Muscle layer of colon (tissue), 2 donors: ENCODE measurements at regions not wholly inside any gene's neighbourhood (a gene's known extent, or its start where the extent isn't known, plus 50 kb on each side); places are given as distances from the start of the nearest gene placed in this dataset.
"Not testable (repeated sequence)": the region's sequence is repeated elsewhere in the genome, so short reads cannot be mapped to it uniquely, and the experiment has no call there.

Experiments used
- H3K27ac ChIP-seq: one replicate; pipeline ENCODE4 v1.7.0; 2013; ENCODE audit warnings: low read depth, mild to moderate bottlenecking, low read length, moderate library complexity
- H3K27me3 ChIP-seq, 2 donors: one replicate each; pipeline ENCODE4 v1.7.0; 2013; ENCODE audit warnings: low read length in 2 of 2, mild to moderate bottlenecking in 2 of 2; ENCODE audit not compliant: insufficient read depth in 2 of 2, control insufficient read depth in 1 of 2
- H3K36me3 ChIP-seq: one replicate; pipeline ENCODE4 v1.7.0; 2013; ENCODE audit warnings: mild to moderate bottlenecking, low read length; ENCODE audit not compliant: insufficient read depth
- H3K4me1 ChIP-seq: one replicate; pipeline ENCODE4 v1.7.0; 2013; ENCODE audit warnings: mild to moderate bottlenecking, low read length; ENCODE audit not compliant: insufficient read depth
- H3K4me3 ChIP-seq, 2 donors: one replicate each; pipeline ENCODE4 v1.7.0; 2013; ENCODE audit warnings: low read length in 2 of 2, low read depth in 1 of 2, mild to moderate bottlenecking in 1 of 2, moderate library complexity in 1 of 2
- H3K9ac ChIP-seq: one replicate; pipeline ENCODE4 v1.7.0; 2013; ENCODE audit warnings: low read length
- H3K9me3 ChIP-seq: one replicate; pipeline ENCODE4 v1.7.0; 2013; ENCODE audit warnings: mild to moderate bottlenecking, low read length
- donor health status: abdominal sarcoma.
- donor health status: Adenocarcinoma of cecum.

DNA sequence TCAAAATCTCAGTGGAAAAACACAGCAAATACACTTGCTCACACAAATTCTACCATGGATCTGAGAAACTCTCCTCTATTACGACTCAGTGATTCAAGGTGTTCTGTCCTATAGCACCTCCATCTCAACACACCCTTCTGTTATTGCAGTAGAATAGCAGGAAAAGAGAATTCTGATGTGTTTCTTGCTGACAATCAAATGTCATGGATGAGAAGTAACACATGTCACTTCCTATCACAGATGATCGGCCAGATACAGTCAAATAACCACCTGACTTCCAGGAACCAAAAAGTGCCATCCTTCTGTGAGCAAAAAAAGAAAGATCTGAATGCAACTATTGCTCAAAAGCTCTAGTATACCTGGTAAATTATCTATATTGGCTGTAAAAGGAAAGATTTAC, 734.2 kb upstream of the GBE1 start:
- Histone ChIP-seq H3K9me3 (no peaks in the 10 kb centered on the region), H3K27ac (no peak overlapping the region), H3K36me3 (no peaks in the 10 kb centered on the region)

GRCh38 chr3:82494977-82495489, 733.6 kb upstream of the GBE1 start:
- H3K9me3 ChIP-seq, result no peaks in the 10 kb centered on the region
- H3K4me1 ChIP-seq, result no peaks in the 10 kb centered on the region

More for the DNA sequence above, 734.2 kb upstream of the GBE1 start:
- Histone ChIP-seq H3K4me1 (no peaks in the 10 kb centered on the region), H3K27me3 (no peaks in the 10 kb centered on the region), H3K4me3 (no peak overlapping the region), H3K9ac (no peak overlapping the region)

GRCh38 chr3:82493858-82494257, 732.4 kb upstream of the GBE1 start:
- Histone ChIP-seq H3K27ac (no peak overlapping the region), H3K4me3 (no peak overlapping the region), H3K9ac (no peak overlapping the region), H3K4me1 (no peaks in the 10 kb centered on the region), H3K27me3 (no peaks in the 10 kb centered on the region), H3K9me3 (no peaks in the 10 kb centered on the region), H3K36me3 (no peaks in the 10 kb centered on the region)

More at GRCh38 chr3:82494977-82495489, 733.6 kb upstream of the GBE1 start:
- no peaks in the 10 kb centered on the region for H3K36me3 ChIP-seq
- no peak overlapping the region for H3K4me3 ChIP-seq
- no peaks in the 10 kb centered on the region for H3K27me3 ChIP-seq
- no peak overlapping the region for H3K9ac ChIP-seq
- no peak overlapping the region for H3K27ac ChIP-seq

DNA sequence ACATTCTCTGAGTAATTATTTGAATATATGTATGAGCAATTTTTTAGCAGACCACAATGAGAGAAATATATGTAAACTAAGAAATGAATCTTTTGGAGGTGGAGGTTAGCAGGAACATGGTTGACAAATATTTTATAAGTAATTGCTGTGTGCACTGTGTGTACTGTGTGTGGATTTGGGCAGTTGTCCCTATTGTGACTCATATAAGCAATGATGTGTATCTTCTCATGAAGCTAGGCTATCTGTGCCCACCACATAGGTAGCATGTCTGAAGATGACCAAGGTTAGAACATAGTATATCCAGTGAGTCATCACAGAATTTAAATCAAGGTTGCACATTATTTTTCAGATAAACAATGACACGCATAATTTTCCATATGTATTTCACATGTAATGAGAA, 713.9 kb upstream of the GBE1 start:
- Histone ChIP-seq H3K9me3 (no peaks in the 10 kb centered on the region), H3K27ac (no peak overlapping the region), H3K9ac (no peak overlapping the region), H3K27me3 (no peaks in the 10 kb centered on the region), H3K4me1 (no peaks in the 10 kb centered on the region), H3K36me3 (no peaks in the 10 kb centered on the region), H3K4me3 (no peak overlapping the region)

GRCh38 chr3:82474711-82475110, 713.3 kb upstream of the GBE1 start:
- H3K27me3 ChIP-seq, result no peaks in the 10 kb centered on the region

DNA sequence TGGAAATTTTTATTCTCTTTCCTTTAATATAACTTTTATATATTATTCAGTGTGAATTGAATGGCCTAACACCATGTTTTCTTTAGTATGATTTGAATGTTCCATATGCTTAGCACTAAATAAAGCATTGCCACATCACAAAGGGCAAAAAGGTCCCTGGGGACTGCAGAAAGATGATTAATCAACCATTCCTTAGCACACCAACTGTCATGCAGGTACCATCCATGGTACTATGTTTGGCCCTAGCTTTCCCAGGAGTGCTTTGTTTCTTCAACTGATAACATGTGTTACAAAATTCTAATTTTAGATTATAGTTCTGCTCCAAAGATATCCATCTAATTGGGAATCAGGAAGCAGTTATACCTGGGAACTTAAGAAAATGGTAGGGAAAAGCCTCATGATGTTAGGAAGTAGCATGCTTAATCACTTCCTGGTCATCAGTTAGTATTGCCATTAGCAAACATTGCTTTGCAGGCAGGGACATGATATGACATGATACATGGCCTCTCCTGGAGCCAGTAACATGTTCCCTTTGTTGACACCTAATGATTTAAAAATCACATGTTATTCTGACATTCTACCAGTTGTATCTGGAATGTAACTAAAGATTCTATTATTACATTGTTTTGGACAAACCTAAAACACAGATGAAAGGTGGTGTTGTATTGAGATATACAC, 712.6 kb upstream of the GBE1 start:
- no peak overlapping the region for H3K4me3 ChIP-seq
- no peaks in the 10 kb centered on the region for H3K4me1 ChIP-seq
- H3K36me3 ChIP-seq, result no peaks in the 10 kb centered on the region
- H3K9ac ChIP-seq, result no peak overlapping the region
- H3K27ac ChIP-seq, result no peak overlapping the region
- no peaks in the 10 kb centered on the region for H3K27me3 ChIP-seq
- no peaks in the 10 kb centered on the region for H3K9me3 ChIP-seq

More at GRCh38 chr3:82474711-82475110, 713.3 kb upstream of the GBE1 start:
- Histone ChIP-seq H3K4me3 (no peak overlapping the region), H3K9me3 (no peaks in the 10 kb centered on the region), H3K9ac (no peak overlapping the region), H3K27ac (no peak overlapping the region), H3K4me1 (no peaks in the 10 kb centered on the region), H3K36me3 (no peaks in the 10 kb centered on the region)

- Histone ChIP-seq H3K9me3 (no peaks in the 10 kb centered on the region), H3K36me3 (no peaks in the 10 kb centered on the region), H3K4me1 (no peaks in the 10 kb centered on the region), H3K4me3 (no peak overlapping the region), H3K27me3 (no peaks in the 10 kb centered on the region), H3K27ac (no peak overlapping the region), H3K9ac (no peak overlapping the region)
Observed at GRCh38 chr3:82467051-82467450, 705.6 kb upstream of the GBE1 start.

DNA sequence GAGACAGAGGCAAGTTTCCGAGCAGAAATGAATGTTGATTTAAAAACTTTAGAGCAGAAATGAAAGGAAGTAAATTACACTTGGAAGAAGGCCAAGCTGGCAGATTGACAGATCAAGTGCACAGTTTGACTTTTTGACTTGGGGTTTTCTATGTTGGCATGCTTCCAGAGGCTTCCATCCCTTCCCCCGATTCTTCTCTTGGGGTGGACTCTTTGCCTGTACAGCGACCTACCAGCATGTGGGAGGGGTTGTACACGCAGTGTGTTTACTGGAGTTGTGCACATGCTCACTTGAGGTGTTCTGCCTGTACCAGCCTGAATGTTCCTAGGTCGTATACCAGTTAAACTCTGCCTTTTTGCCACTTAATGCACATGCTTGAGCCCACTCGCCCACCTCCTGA, 701.5 kb upstream of the GBE1 start:
- peaks cover 3% of the 10 kb centered on the region for H3K9me3 ChIP-seq
- no peaks in the 10 kb centered on the region for H3K36me3 ChIP-seq
- no peak overlapping the region for H3K9ac ChIP-seq
- no peak overlapping the region for H3K27ac ChIP-seq
- H3K4me3 ChIP-seq, result no peak overlapping the region
- H3K4me1 ChIP-seq, result no peaks in the 10 kb centered on the region
- H3K27me3 ChIP-seq, result no peaks in the 10 kb centered on the region

GRCh38 chr3:82461049-82461889, 699.8 kb upstream of the GBE1 start:
- no peak overlapping the region for H3K27ac ChIP-seq
- no peaks in the 10 kb centered on the region for H3K36me3 ChIP-seq
- no peak overlapping the region for H3K9ac ChIP-seq
- H3K27me3 ChIP-seq, result no peaks in the 10 kb centered on the region
- no peaks in the 10 kb centered on the region for H3K4me1 ChIP-seq
- peaks cover 3% of the 10 kb centered on the region for H3K9me3 ChIP-seq
- no peak overlapping the region for H3K4me3 ChIP-seq

DNA sequence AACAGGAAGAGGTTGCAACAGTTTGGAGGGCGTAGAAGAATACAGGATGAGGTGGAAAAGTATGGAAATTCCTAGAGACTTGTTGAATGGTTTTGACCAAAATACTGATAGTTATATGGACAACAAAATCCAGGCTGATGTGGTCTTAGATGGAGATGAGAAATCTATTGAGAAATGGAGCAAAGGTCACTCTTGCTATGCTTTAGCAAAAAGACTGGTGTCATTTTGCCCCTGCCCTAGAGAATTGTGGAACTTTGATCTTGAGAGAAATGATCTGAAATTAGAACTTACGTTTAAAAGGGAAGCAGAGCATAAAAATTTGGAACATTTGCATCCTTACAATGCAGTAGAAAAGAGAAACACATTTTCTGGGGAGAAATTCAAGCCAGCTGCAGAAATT, 686.9 kb upstream of the GBE1 start:
- Histone ChIP-seq H3K4me1 (no peaks in the 10 kb centered on the region), H3K27me3 (no peaks in the 10 kb centered on the region), H3K4me3 (no peak overlapping the region), H3K9me3 (no peaks in the 10 kb centered on the region), H3K9ac (no peak overlapping the region), H3K36me3 (no peaks in the 10 kb centered on the region), H3K27ac (no peak overlapping the region)

- not testable (repeated sequence) for H3K9me3 ChIP-seq, H3K4me3 ChIP-seq, H3K36me3 ChIP-seq, H3K27ac ChIP-seq, H3K9ac ChIP-seq, H3K27me3 ChIP-seq, H3K4me1 ChIP-seq
Observed at GRCh38 chr3:82428821-82429220, 667.4 kb upstream of the GBE1 start.
